ENCODE measurements at regions not wholly inside any gene's neighbourhood (a gene's known extent, or its start where the extent isn't known, plus 50 kb on each side); places are given as distances from the start of the nearest gene placed in this dataset.

DNA sequence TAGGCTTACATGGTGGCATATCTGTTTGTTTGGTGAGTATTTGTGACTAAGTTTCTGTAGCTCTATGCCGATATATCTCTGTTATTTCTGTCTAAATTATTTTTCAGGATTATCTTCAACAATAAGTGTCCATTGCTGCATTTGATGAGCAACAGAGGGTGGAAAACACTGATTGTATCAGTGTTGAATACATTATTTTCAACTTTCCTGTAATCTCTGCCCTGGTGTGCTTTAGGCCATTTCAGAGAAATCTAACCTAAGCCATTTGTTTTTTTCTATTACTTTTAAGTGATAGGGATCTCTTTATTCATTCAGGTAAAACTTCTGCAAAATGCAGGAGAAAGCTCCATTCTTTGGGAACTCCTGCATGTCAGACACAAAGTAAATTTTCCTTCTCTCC, 654.5 kb downstream of the RNF144A start:
- Histone ChIP-seq H3K4me2 (ENCODE audit: low read depth, low read length, poor library complexity, severe bottlenecking) (no peak overlapping the region), H3K4me1 (ENCODE audit: insufficient read depth, low read length, poor library complexity, severe bottlenecking) (no peaks in the 10 kb centered on the region), H3F3A (ENCODE audit: low read depth) (no peaks in the 10 kb centered on the region), H3K27me3 (ENCODE audit: insufficient read depth, low read length, poor library complexity, severe bottlenecking) (no peaks in the 10 kb centered on the region), H3K4me3 (ENCODE audit: low read length, poor library complexity, severe bottlenecking) (no peak overlapping the region), H3K9me2 (replicated peaks; ENCODE audit: low read depth, low read length) (no peaks in the 10 kb centered on the region), H3K9me3 (ENCODE audit: insufficient read depth, low read depth, low read length) (no peaks in the 10 kb centered on the region), H2AFZ (ENCODE audit: low read length) (no peak overlapping the region), H3K79me2 (ENCODE audit: insufficient read depth, low read length) (no peaks in the 10 kb centered on the region), H3K36me3 (ENCODE audit: insufficient read depth, low read length) (no peaks in the 10 kb centered on the region), H3K9ac (ENCODE audit: low read depth, low read length, poor library complexity, severe bottlenecking) (no peak overlapping the region), H4K20me1 (ENCODE audit: insufficient read depth, low read length, poor library complexity, severe bottlenecking) (no peaks in the 10 kb centered on the region)
- no peak for TF ChIP-seq EZH2phosphoT487 (IDR thresholded peaks at IDR 0.05; ENCODE audit: borderline replicate concordance)
- TF ChIP-seq, protein P1, sequence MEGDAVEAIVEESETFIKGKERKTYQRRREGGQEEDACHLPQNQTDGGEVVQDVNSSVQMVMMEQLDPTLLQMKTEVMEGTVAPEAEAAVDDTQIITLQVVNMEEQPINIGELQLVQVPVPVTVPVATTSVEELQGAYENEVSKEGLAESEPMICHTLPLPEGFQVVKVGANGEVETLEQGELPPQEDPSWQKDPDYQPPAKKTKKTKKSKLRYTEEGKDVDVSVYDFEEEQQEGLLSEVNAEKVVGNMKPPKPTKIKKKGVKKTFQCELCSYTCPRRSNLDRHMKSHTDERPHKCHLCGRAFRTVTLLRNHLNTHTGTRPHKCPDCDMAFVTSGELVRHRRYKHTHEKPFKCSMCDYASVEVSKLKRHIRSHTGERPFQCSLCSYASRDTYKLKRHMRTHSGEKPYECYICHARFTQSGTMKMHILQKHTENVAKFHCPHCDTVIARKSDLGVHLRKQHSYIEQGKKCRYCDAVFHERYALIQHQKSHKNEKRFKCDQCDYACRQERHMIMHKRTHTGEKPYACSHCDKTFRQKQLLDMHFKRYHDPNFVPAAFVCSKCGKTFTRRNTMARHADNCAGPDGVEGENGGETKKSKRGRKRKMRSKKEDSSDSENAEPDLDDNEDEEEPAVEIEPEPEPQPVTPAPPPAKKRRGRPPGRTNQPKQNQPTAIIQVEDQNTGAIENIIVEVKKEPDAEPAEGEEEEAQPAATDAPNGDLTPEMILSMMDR (conservative IDR thresholded peaks at IDR 0.05; ENCODE audit: low read length) = no peak

DNA sequence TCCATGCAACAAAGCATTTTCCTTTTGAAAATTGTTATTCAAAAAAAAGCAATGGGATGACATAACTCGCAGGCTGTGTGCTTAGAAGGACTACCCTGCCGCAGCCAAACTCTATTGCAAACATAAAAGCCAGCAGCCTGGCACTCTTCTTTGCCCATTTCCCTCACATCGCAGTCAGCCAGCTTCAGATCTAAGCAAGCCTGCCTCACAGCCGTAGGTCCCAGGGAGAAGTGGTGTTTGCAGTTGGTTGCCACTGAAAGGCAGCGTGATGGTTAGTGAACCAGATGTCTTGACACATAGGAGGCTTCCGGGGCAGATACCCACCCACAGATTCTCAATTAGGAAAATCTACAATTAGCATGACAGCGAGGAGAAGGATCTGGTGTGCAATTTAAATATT, 655.2 kb downstream of the RNF144A start:
- Histone ChIP-seq H3K36me3 (ENCODE audit: insufficient read depth, low read length) (no peaks in the 10 kb centered on the region), H3K9me2 (replicated peaks; ENCODE audit: low read depth, low read length) (no peaks in the 10 kb centered on the region), H3K4me3 (ENCODE audit: low read length, poor library complexity, severe bottlenecking) (no peak overlapping the region), H4K20me1 (ENCODE audit: insufficient read depth, low read length, poor library complexity, severe bottlenecking) (no peaks in the 10 kb centered on the region), H3K79me2 (ENCODE audit: insufficient read depth, low read length) (no peaks in the 10 kb centered on the region), H3K9me3 (ENCODE audit: insufficient read depth, low read depth, low read length) (no peaks in the 10 kb centered on the region), H3F3A (ENCODE audit: low read depth) (no peaks in the 10 kb centered on the region), H2AFZ (ENCODE audit: low read length) (no peak overlapping the region), H3K9ac (ENCODE audit: low read depth, low read length, poor library complexity, severe bottlenecking) (no peak overlapping the region), H3K4me2 (ENCODE audit: low read depth, low read length, poor library complexity, severe bottlenecking) (no peak overlapping the region), H3K4me1 (ENCODE audit: insufficient read depth, low read length, poor library complexity, severe bottlenecking) (no peaks in the 10 kb centered on the region), H3K27me3 (ENCODE audit: insufficient read depth, low read length, poor library complexity, severe bottlenecking) (no peaks in the 10 kb centered on the region)
- TF ChIP-seq EZH2phosphoT487 (IDR thresholded peaks at IDR 0.05; ENCODE audit: borderline replicate concordance) = no peak
- TF ChIP-seq, protein P1 (conservative IDR thresholded peaks at IDR 0.05; ENCODE audit: low read length) = no peak

DNA sequence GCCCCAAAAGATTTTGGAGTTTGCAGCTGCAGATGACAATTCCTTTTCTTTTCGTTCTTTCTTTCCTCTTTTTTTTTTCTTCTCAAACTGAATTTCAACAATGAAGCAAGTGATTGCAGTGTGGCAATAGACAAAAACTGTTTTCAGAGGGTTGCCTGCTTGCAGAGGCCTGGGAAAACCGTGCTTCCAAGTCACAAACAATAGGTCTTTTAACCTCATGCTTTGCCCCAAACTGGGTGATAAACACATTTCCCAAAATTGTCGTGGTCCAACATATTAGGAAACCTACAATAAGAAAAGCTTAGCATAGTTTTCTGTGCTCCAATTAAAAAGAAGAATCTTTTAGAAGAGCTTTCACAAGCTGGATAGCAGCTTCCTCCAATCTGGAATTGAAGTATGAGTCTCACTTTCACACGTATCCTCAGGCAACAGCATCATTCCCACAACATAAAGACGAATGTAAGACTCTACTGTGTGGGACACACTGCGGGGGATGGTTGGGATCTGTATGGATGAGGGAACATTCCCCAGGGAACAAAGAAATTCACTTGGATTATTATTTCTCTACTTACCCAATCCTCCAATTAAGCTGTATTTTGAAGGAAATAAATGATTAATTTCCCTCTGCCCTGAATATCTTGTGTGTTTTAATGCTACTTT, 656.1 kb downstream of the RNF144A start:
- Histone ChIP-seq H3K36me3 (ENCODE audit: insufficient read depth, low read length) (no peaks in the 10 kb centered on the region), H3K9ac (ENCODE audit: low read depth, low read length, poor library complexity, severe bottlenecking) (no peak overlapping the region), H4K20me1 (ENCODE audit: insufficient read depth, low read length, poor library complexity, severe bottlenecking) (no peaks in the 10 kb centered on the region), H3K27me3 (ENCODE audit: insufficient read depth, low read length, poor library complexity, severe bottlenecking) (no peaks in the 10 kb centered on the region), H3K79me2 (ENCODE audit: insufficient read depth, low read length) (no peaks in the 10 kb centered on the region), H3F3A (ENCODE audit: low read depth) (no peaks in the 10 kb centered on the region), H3K9me2 (replicated peaks; ENCODE audit: low read depth, low read length) (no peaks in the 10 kb centered on the region), H3K9me3 (ENCODE audit: insufficient read depth, low read depth, low read length) (0 out of 2 replicates have a peak, but pooled peaks cover 5% of the 10 kb centered on the region), H2AFZ (ENCODE audit: low read length) (no peak overlapping the region), H3K4me3 (ENCODE audit: low read length, poor library complexity, severe bottlenecking) (no peak overlapping the region), H3K4me1 (ENCODE audit: insufficient read depth, low read length, poor library complexity, severe bottlenecking) (no peaks in the 10 kb centered on the region), H3K4me2 (ENCODE audit: low read depth, low read length, poor library complexity, severe bottlenecking) (no peak overlapping the region)
- no peak for TF ChIP-seq EZH2phosphoT487 (IDR thresholded peaks at IDR 0.05; ENCODE audit: borderline replicate concordance)
- TF ChIP-seq, protein P1 (conservative IDR thresholded peaks at IDR 0.05; ENCODE audit: low read length) = no peak

Data from Loucy (cell line).